SU-DHL-6 (cell line): ENCODE measurements at regions not wholly inside any gene's neighbourhood (a gene's known extent, or its start where the extent isn't known, plus 50 kb on each side); places are given as distances from the start of the nearest gene placed in this dataset.

ENCODE experiments used
- H2AFZ ChIP-seq: fragments of 200-600 bp; sonication (generic); 2 replicates; pipeline ENCODE4 v1.6.1; 2014; ENCODE audit warnings: low read depth, mild to moderate bottlenecking, moderate library complexity, mixed read lengths, antibody characterized with exemption, low read length; ENCODE audit not compliant: severe bottlenecking
- H3F3A ChIP-seq: fragments of 200-600 bp; shearing (Covaris generic); 2 replicates; pipeline ENCODE4 v1.6.0; 2016; ENCODE audit warnings: antibody characterized with exemption, mild to moderate bottlenecking; ENCODE audit not compliant: insufficient read depth
- H3K27ac ChIP-seq: fragments of 200-600 bp; sonication (generic); 2 replicates; pipeline ENCODE4 v1.5.1; 2016; ENCODE audit warnings: low read depth, mild to moderate bottlenecking, low read length, moderate library complexity, mixed read lengths
- H3K27me3 ChIP-seq: fragments of 200-600 bp; sonication (generic), shearing (Covaris generic); 2 replicates; pipeline ENCODE4 v1.6.0; 2014; ENCODE audit warnings: mild to moderate bottlenecking, low read length
- H3K36me3 ChIP-seq: fragments of 200-600 bp; sonication (generic); 2 replicates; pipeline ENCODE4 v1.6.1; 2014; ENCODE audit warnings: mild to moderate bottlenecking, low read length, mixed read lengths
- H3K4me2 ChIP-seq: fragments of 300-600, 200-600 bp; shearing (Covaris generic), sonication (generic); 2 replicates; pipeline ENCODE4 v1.6.0; 2014; ENCODE audit warnings: low read length, low read depth, mild to moderate bottlenecking; ENCODE audit not compliant: poor library complexity, severe bottlenecking
- H3K4me3 ChIP-seq: fragments of 200-600 bp; sonication (generic); 2 replicates; pipeline ENCODE4 v1.5.1; 2014; ENCODE audit warnings: antibody characterized with exemption, low read length, mild to moderate bottlenecking, mixed read lengths; ENCODE audit not compliant: insufficient read depth, poor library complexity, severe bottlenecking
- H3K79me2 ChIP-seq: fragments of 200-600 bp; sonication (generic); 2 replicates; pipeline ENCODE4 v1.6.1; 2014; ENCODE audit warnings: mild to moderate bottlenecking, low read length, moderate library complexity; ENCODE audit not compliant: insufficient read depth
- H3K9ac ChIP-seq: fragments of 200-600 bp; sonication (generic); 2 replicates; pipeline ENCODE4 v1.7.0; 2014; ENCODE audit warnings: mild to moderate bottlenecking, low read length
- H3K9me2 ChIP-seq: fragments of 200-600 bp; sonication (generic); replicated peaks from 2 replicates; pipeline ENCODE4 v1.6.1; 2014; ENCODE audit warnings: low read length; ENCODE audit not compliant: insufficient read depth
- H3K9me3 ChIP-seq: fragments of 200-600 bp; sonication (generic); 2 replicates; pipeline ENCODE4 v1.6.1; 2014; ENCODE audit warnings: low read length, mixed read lengths; ENCODE audit not compliant: insufficient read depth
- H4K20me1 ChIP-seq: fragments of 200-600 bp; sonication (generic); 2 replicates; pipeline ENCODE4 v1.6.1; 2014; ENCODE audit warnings: low read depth, mild to moderate bottlenecking, antibody characterized with exemption, low read length, moderate library complexity, mixed read lengths
- EZH2phosphoT487 ChIP-seq: fragments of 200-600 bp; sonication (generic), shearing (Covaris generic); conservative IDR thresholded peaks from 2 replicates; pipeline ENCODE4 v1.6.1; 2018; ENCODE audit warnings: mild to moderate bottlenecking, antibody characterized with exemption, low read length, moderate library complexity, mixed read lengths
- TF ChIP-seq, protein P1 (sequence below): fragments of 200-600 bp; sonication (generic); IDR thresholded peaks from one replicate; pipeline ENCODE4 v1.5.1; 2017; ENCODE audit warnings: antibody characterized with exemption, mild to moderate bottlenecking, low read length, moderate library complexity; ENCODE audit not compliant: insufficient read depth, poor library complexity, severe bottlenecking

DNA sequence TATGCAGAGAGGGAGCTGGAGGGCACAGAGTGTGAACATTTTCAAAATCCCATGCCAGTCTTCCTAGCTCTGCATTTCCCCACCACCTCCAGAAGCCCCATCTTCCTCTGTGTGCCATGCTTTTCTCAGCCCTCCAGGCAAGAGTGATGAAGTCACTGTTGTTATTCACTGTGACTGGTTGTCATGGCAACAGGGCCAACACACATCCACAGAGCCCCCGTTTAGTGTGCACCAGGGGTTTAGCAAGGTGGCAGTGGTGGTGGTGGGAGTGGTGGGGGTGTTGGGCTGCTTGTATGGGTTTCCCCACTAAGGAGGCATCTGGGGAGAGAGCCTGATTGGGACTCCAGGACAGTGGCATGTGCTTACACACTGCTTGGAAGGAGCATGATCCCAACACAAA is 309.9 kb upstream of the ASIC2 start:
- no peaks in the 10 kb centered on the region for H3K9me2 ChIP-seq
- no peaks in the 10 kb centered on the region for H3K27me3 ChIP-seq
- no peak overlapping the region for H3K27ac ChIP-seq
- no peaks in the 10 kb centered on the region for H4K20me1 ChIP-seq
- H3K4me3 ChIP-seq = no peak overlapping the region
- TF ChIP-seq EZH2phosphoT487 = no peak
- TF ChIP-seq, protein P1, sequence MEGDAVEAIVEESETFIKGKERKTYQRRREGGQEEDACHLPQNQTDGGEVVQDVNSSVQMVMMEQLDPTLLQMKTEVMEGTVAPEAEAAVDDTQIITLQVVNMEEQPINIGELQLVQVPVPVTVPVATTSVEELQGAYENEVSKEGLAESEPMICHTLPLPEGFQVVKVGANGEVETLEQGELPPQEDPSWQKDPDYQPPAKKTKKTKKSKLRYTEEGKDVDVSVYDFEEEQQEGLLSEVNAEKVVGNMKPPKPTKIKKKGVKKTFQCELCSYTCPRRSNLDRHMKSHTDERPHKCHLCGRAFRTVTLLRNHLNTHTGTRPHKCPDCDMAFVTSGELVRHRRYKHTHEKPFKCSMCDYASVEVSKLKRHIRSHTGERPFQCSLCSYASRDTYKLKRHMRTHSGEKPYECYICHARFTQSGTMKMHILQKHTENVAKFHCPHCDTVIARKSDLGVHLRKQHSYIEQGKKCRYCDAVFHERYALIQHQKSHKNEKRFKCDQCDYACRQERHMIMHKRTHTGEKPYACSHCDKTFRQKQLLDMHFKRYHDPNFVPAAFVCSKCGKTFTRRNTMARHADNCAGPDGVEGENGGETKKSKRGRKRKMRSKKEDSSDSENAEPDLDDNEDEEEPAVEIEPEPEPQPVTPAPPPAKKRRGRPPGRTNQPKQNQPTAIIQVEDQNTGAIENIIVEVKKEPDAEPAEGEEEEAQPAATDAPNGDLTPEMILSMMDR = no peak
- H3K4me2 ChIP-seq = no peak overlapping the region
- no peak overlapping the region for H3K9ac ChIP-seq
- no peaks in the 10 kb centered on the region for H3F3A ChIP-seq
- no peaks in the 10 kb centered on the region for H3K36me3 ChIP-seq
- no peaks in the 10 kb centered on the region for H3K9me3 ChIP-seq
- H3K79me2 ChIP-seq = no peaks in the 10 kb centered on the region
- H2AFZ ChIP-seq = no peak overlapping the region

DNA sequence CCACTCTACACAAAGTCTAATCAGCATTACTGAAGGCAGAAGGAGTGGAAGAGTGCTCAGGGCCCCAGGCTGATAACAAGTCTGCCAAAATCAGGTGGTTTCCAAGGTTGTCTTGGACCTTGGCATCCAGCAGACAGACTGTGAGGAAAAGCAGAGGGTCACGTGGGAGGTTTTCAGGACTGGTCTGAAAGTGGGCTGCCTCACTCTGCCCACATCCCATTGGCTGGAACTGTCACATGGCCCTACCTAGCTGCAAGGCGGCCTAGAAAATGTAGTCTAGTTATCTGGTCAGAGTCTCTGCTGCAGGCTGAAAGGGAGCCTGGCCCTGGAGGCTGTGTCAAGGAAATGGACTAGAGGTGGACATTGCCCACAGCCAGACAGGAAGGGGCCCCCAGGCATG is 310.7 kb upstream of the ASIC2 start:
- H2AFZ ChIP-seq = no peak overlapping the region
- no peak overlapping the region for H3K9ac ChIP-seq
- H3K27me3 ChIP-seq = no peaks in the 10 kb centered on the region
- H3K36me3 ChIP-seq = no peaks in the 10 kb centered on the region
- TF ChIP-seq, protein P1 = no peak
- TF ChIP-seq EZH2phosphoT487 = no peak
- no peak overlapping the region for H3K4me2 ChIP-seq
- no peaks in the 10 kb centered on the region for H3K9me2 ChIP-seq
- H4K20me1 ChIP-seq = no peaks in the 10 kb centered on the region
- H3F3A ChIP-seq = no peaks in the 10 kb centered on the region
- no peaks in the 10 kb centered on the region for H3K79me2 ChIP-seq
- no peak overlapping the region for H3K27ac ChIP-seq
- no peak overlapping the region for H3K4me3 ChIP-seq
- H3K9me3 ChIP-seq = no peaks in the 10 kb centered on the region

DNA sequence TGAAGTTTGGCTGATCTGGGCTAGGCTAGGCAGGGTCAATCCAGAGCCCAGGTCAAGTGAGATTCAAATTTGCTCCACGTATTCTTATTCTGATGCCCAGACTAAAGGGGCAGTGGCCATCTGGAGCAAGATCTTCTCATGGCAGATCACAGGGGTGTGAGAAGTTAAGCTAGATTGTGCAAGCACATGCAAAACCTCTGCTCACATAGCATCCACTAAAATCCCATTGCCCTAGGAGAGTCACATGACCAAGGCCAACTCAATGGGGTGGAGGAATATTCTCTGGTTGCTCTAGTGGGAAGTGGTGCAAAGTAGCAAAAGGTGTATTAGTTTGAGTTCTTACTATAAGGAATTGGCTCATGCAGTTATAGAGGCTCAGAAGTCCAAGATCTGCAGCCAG is 318.4 kb upstream of the ASIC2 start:
- TF ChIP-seq, protein P1 = no peak
- no peak for TF ChIP-seq EZH2phosphoT487

More for the DNA sequence above, 318.4 kb upstream of the ASIC2 start:
- Histone ChIP-seq H3K27ac (no peak overlapping the region), H4K20me1 (no peaks in the 10 kb centered on the region), H3K79me2 (no peaks in the 10 kb centered on the region), H2AFZ (no peak overlapping the region), H3K27me3 (no peaks in the 10 kb centered on the region; the same call in 1 of the 2 replicates), H3K4me2 (no peak overlapping the region), H3K9me3 (no peaks in the 10 kb centered on the region), H3K9me2 (no peaks in the 10 kb centered on the region), H3K9ac (no peak overlapping the region), H3F3A (no peaks in the 10 kb centered on the region), H3K36me3 (no peaks in the 10 kb centered on the region), H3K4me3 (no peak overlapping the region)
